HepG2 (cell line): ENCODE measurements at regions not wholly inside any gene's neighbourhood (a gene's known extent, or its start where the extent isn't known, plus 50 kb on each side); places are given as distances from the start of the nearest gene placed in this dataset.

Source experiments
- ATAC-seq: fragments of 200-7000 bp; cut with Tn5 transposase; 3 replicates; pipeline ENCODE4 v1.9.1; 2020; ENCODE audit warnings: mild to moderate bottlenecking, moderate library complexity
- BruUV-seq: library from RNA; stranded (reverse); fragments of 400-500 nt; replicated peaks from 2 replicates; lab custom pipeline; 2021; lab: Mats Ljungman, UMichigan
- CTCF ChIA-PET: fragments of 300-600 bp; formaldehyde crosslinking; extraction: SDS; loops from one replicate; lab custom pipeline; 2021; ENCODE audit warnings: low total read pairs, inconsistent platforms, low intra/inter-chr PET ratio; lab: Yijun Ruan, JAX
- POLR2A ChIA-PET: fragments of 350-600 bp; sonication (Branson Sonifier 250); formaldehyde crosslinking; loops from one replicate; lab custom pipeline; 2020; ENCODE audit warnings: antibody characterized with exemption, inconsistent platforms; lab: Yijun Ruan, JAX
- DNase-seq: peaks from one replicate; pipeline ENCODE4 v3.0.0-alpha.2; 2015; ENCODE audit warnings: low spot score
- FAIRE-seq: peaks from 3 replicates; lab custom pipeline; 2011; peaks lifted over from hg19 to GRCh38; lab: Jason Lieb, UNC
- H2AFZ ChIP-seq: one replicate; pipeline ENCODE4 v1.6.1; 2011; ENCODE audit warnings: low read length, inconsistent platforms
- H3K27ac ChIP-seq: fragments of 300-600 bp; 3 replicates; pipeline ENCODE4 v1.8.0; 2011; ENCODE audit warnings: mixed run types, mild to moderate bottlenecking, mixed read lengths, low read length, inconsistent platforms; ENCODE audit not compliant: insufficient read depth; ENCODE audit errors: extremely low read length
- H3K27me3 ChIP-seq, 2 experiments: fragments of 200-600 bp in 1 of 2; 2 replicates in 1 of 2; 3 replicates in 1 of 2; pipeline versions ENCODE4 v1.6.0 to v1.8.0; 2011; ENCODE audit warnings: low read length in 2 of 2, mild to moderate bottlenecking in 2 of 2, moderate library complexity in 2 of 2, inconsistent platforms in 1 of 2; ENCODE audit not compliant: insufficient read depth in 2 of 2, control insufficient read depth in 1 of 2
- H3K36me3 ChIP-seq, 2 experiments: fragments of 200-600 bp in 1 of 2; replicated peaks in 1 of 2; 2 replicates in 1 of 2; 3 replicates in 1 of 2; pipeline versions ENCODE4 v1.5.1 to v1.8.0; 2011; ENCODE audit warnings: low read length in 2 of 2, inconsistent platforms in 1 of 2; ENCODE audit not compliant: insufficient read depth in 2 of 2, control insufficient read depth in 1 of 2
- H3K4me1 ChIP-seq: 2 replicates; pipeline ENCODE4 v1.5.1; 2012; ENCODE audit warnings: low read length, inconsistent platforms; ENCODE audit not compliant: insufficient read depth
- H3K4me2 ChIP-seq: 2 replicates; pipeline ENCODE4 v1.6.0; 2011; ENCODE audit warnings: low read depth, low read length, inconsistent platforms
- H3K4me3 ChIP-seq, 3 experiments: fragments of 200-600 bp in 1 of 3; sonication (generic), shearing (Covaris generic) in 1 of 3; replicated peaks in 1 of 3; 2 replicates each; pipeline ENCODE4 v1.5.1; 2011 to 2016; ENCODE audit warnings: low read length in 3 of 3, inconsistent platforms in 2 of 3, low read depth in 2 of 3, mild to moderate bottlenecking in 2 of 3, control low read depth in 1 of 3, mixed read lengths in 1 of 3; ENCODE audit not compliant: insufficient read depth in 1 of 3
- H3K79me2 ChIP-seq: one replicate; pipeline ENCODE4 v1.6.1; 2011; ENCODE audit warnings: low read length, inconsistent platforms; ENCODE audit not compliant: insufficient read depth
- H3K9ac ChIP-seq: 2 replicates; pipeline ENCODE4 v1.6.0; 2011; ENCODE audit warnings: mild to moderate bottlenecking, low read depth, low read length, inconsistent platforms; ENCODE audit not compliant: insufficient read depth
- H3K9me3 ChIP-seq: 2 replicates; pipeline ENCODE4 v1.5.1; 2012; ENCODE audit warnings: mild to moderate bottlenecking, low read length
- H4K20me1 ChIP-seq: 2 replicates; pipeline ENCODE4 v1.6.0; 2011; ENCODE audit warnings: inconsistent platforms, mild to moderate bottlenecking, low read length, moderate library complexity; ENCODE audit not compliant: insufficient read depth
- BORCS8-MEF2B ChIP-seq: sonication (generic); formaldehyde crosslinking; IDR thresholded peaks from 2 replicates; pipeline ENCODE4 v1.8.0; 2022; ENCODE audit warnings: mild to moderate bottlenecking, missing genetic modification reagents
- CEBPB ChIP-seq: IDR thresholded peaks from 2 replicates; pipeline ENCODE4 v1.6.1; 2011; ENCODE audit warnings: low read depth, low read length, improper control_type of control experiment, borderline replicate concordance
- HDAC6 ChIP-seq: fragments of 200-600 bp; sonication (generic); IDR thresholded peaks from 2 replicates; pipeline ENCODE4 v1.7.0; 2017; ENCODE audit warnings: mild to moderate bottlenecking, antibody characterized with exemption, low read length, low read depth
- MAFK ChIP-seq, 2 experiments: IDR thresholded peaks in 1 of 2; conservative IDR thresholded peaks in 1 of 2; 2 replicates each; pipeline ENCODE4 v1.6.1; 2011; ENCODE audit warnings: improper control_type of control experiment in 2 of 2, low read length in 2 of 2
- NCOA1 ChIP-seq: sonication (generic); formaldehyde crosslinking; IDR thresholded peaks from 2 replicates; pipeline ENCODE4 v1.9.0; 2021; ENCODE audit warnings: missing genetic modification reagents
- POGZ ChIP-seq: sonication (generic); formaldehyde crosslinking; IDR thresholded peaks from 2 replicates; pipeline ENCODE4 v1.4.0; 2020; ENCODE audit warnings: mild to moderate bottlenecking, missing genetic modification reagents
- RFXAP ChIP-seq: sonication (generic); formaldehyde crosslinking; IDR thresholded peaks from 2 replicates; pipeline ENCODE4 v1.4.0; 2020; ENCODE audit warnings: missing genetic modification reagents, borderline replicate concordance
- SP1 ChIP-seq, 2 experiments: fragments of 450-650 bp in 1 of 2; sonication (generic) in 1 of 2; formaldehyde crosslinking in 1 of 2; IDR thresholded peaks; 2 replicates each; pipeline versions ENCODE4 v1.4.0 to v1.6.1; 2016 to 2020; ENCODE audit warnings: missing genetic modification reagents in 1 of 2
- YEATS4 ChIP-seq: sonication (generic); formaldehyde crosslinking; IDR thresholded peaks from 2 replicates; pipeline ENCODE4 v1.4.0; 2020; ENCODE audit warnings: missing genetic modification reagents, borderline replicate concordance
- ZKSCAN5 ChIP-seq: sonication (generic); formaldehyde crosslinking; IDR thresholded peaks from 2 replicates; pipeline ENCODE4 v1.5.1; 2020; ENCODE audit warnings: mild to moderate bottlenecking, missing genetic modification reagents
- ZNF296 ChIP-seq: sonication (generic); formaldehyde crosslinking; conservative IDR thresholded peaks from 2 replicates; pipeline ENCODE4 v1.5.0; 2020; ENCODE audit warnings: mild to moderate bottlenecking, missing genetic modification reagents
- ZNF446 ChIP-seq: sonication (generic); formaldehyde crosslinking; IDR thresholded peaks from 2 replicates; pipeline ENCODE4 v1.5.0; 2020; ENCODE audit warnings: mild to moderate bottlenecking, missing genetic modification reagents
- ZNF839 ChIP-seq: sonication (generic); formaldehyde crosslinking; IDR thresholded peaks from 2 replicates; pipeline ENCODE4 v1.4.0; 2020; ENCODE audit warnings: missing genetic modification reagents, mild to moderate bottlenecking, borderline replicate concordance
- ZNF878 ChIP-seq: sonication (generic); formaldehyde crosslinking; IDR thresholded peaks from 2 replicates; pipeline ENCODE4 v1.8.1; 2023; ENCODE audit warnings: mild to moderate bottlenecking, missing genetic modification reagents, moderate library complexity
- WGBS: methylation state at CpG from one replicate; pipeline ENCODE4 v1.1.6; 2017; ENCODE audit warnings: low lambda C conversion rate; 5-methylcytosine and 5-hydroxymethylcytosine counted together
- in situ Hi-C: cut with HindIII; loops from 2 replicates; pipeline ENCODE4 v1.10.0; 2017; ENCODE audit warnings: low pct_unique_long_range_greater_than_20kb; ENCODE audit not compliant: extremely low pct_ligation_motif_present
- intact Hi-C: fragments of 100-400 bp; cut with micrococcal nuclease; formaldehyde crosslinking; loops from one replicate; pipeline ENCODE4 v1.10.0; 2022; ENCODE audit not compliant: unreplicated experiment
- TF ChIP-seq, protein P1 (sequence below): sonication (generic); formaldehyde crosslinking; IDR thresholded peaks from 2 replicates; pipeline ENCODE4 v1.4.0; 2020; ENCODE audit warnings: mild to moderate bottlenecking, missing genetic modification reagents
- TF ChIP-seq, protein P2 (sequence below): IDR thresholded peaks from 2 replicates; pipeline ENCODE4 v1.4.0; 2020; ENCODE audit warnings: mild to moderate bottlenecking, missing genetic modification reagents
- TF ChIP-seq, protein P3 (sequence below): sonication (generic); formaldehyde crosslinking; IDR thresholded peaks from 2 replicates; pipeline ENCODE4 v1.4.0; 2020; ENCODE audit warnings: missing genetic modification reagents
- TF ChIP-seq, protein P4 (sequence below): sonication (generic); formaldehyde crosslinking; IDR thresholded peaks from 2 replicates; pipeline ENCODE4 v1.8.0; 2022; ENCODE audit warnings: mild to moderate bottlenecking, missing genetic modification reagents

DNA sequence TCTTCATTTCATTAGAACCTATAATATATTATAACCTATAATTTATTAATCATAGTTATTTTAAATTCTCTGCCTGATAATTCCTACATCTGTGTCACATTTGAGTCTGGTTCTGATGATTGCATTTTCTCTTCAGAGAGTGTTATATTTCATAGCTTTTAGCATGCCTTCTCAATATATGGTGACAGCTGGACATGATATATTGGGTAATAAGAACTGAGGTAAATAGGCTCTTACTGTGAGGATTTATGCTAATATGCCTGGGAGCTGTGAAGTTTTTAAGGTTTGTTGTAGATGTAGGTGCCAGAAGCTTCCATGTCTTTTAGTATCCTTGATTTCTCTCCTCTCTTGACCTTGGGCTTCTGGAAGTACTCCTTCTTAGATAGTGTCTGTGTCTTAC, 325.9 kb upstream of the SEMA3D start (continued):
- TF ChIP-seq RFXAP, result no peak
- TF ChIP-seq SP1 (IDR thresholded peaks at IDR 0.05), result no peak
- TF ChIP-seq SP1 (CRISPR knock-in tag; IDR thresholded peaks at IDR 0.05), result no peak
- TF ChIP-seq POGZ, result no peak
- TF ChIP-seq ZNF878 (CRISPR knock-in tag), result no peak
- TF ChIP-seq HDAC6, result no peak
- no peak for TF ChIP-seq CEBPB
- TF ChIP-seq, all 625 proteins: peak for 0

DNA sequence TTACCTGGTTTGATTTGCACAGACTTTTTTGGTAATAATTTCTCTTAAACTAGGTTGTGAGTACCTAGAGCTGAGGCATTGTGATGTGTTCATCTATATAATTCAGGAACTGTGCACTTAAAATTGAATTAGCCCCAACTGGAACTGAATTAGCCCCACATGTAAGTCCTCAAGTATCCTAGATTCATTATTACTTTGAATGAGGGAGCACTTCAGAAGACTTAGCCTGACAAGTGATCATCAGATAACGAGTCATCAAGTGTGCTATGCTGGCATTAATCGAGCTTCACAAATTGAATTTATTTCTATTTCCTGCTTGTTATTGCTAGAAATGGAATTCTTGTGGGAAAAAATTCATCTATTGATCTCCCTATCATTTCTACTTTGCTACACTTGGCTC, 323.4 kb upstream of the SEMA3D start:
- ChIA-PET POLR2A (no interaction called here), CTCF (no interaction called here)
- no peak overlapping the region for H3K9ac ChIP-seq
- no peaks in the 10 kb centered on the region for H4K20me1 ChIP-seq
- H3K79me2 ChIP-seq, result no peaks in the 10 kb centered on the region
- H3K27ac ChIP-seq, result no peak overlapping the region
- H3K4me1 ChIP-seq, result no peaks in the 10 kb centered on the region
- no TSS peak for BruUV-seq
- FAIRE-seq, result no peak
- no peak for ATAC-seq
- no peaks in the 10 kb centered on the region for H3K9me3 ChIP-seq
- no peak overlapping the region for H2AFZ ChIP-seq
- no peak overlapping the region for H3K4me2 ChIP-seq
- TF ChIP-seq, protein P1, sequence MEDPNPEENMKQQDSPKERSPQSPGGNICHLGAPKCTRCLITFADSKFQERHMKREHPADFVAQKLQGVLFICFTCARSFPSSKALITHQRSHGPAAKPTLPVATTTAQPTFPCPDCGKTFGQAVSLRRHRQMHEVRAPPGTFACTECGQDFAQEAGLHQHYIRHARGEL (CRISPR knock-in tag), result no peak
- no peak for TF ChIP-seq ZNF296 (CRISPR knock-in tag)
- TF ChIP-seq ZNF839 (CRISPR knock-in tag), result no peak
- TF ChIP-seq, protein P2, sequence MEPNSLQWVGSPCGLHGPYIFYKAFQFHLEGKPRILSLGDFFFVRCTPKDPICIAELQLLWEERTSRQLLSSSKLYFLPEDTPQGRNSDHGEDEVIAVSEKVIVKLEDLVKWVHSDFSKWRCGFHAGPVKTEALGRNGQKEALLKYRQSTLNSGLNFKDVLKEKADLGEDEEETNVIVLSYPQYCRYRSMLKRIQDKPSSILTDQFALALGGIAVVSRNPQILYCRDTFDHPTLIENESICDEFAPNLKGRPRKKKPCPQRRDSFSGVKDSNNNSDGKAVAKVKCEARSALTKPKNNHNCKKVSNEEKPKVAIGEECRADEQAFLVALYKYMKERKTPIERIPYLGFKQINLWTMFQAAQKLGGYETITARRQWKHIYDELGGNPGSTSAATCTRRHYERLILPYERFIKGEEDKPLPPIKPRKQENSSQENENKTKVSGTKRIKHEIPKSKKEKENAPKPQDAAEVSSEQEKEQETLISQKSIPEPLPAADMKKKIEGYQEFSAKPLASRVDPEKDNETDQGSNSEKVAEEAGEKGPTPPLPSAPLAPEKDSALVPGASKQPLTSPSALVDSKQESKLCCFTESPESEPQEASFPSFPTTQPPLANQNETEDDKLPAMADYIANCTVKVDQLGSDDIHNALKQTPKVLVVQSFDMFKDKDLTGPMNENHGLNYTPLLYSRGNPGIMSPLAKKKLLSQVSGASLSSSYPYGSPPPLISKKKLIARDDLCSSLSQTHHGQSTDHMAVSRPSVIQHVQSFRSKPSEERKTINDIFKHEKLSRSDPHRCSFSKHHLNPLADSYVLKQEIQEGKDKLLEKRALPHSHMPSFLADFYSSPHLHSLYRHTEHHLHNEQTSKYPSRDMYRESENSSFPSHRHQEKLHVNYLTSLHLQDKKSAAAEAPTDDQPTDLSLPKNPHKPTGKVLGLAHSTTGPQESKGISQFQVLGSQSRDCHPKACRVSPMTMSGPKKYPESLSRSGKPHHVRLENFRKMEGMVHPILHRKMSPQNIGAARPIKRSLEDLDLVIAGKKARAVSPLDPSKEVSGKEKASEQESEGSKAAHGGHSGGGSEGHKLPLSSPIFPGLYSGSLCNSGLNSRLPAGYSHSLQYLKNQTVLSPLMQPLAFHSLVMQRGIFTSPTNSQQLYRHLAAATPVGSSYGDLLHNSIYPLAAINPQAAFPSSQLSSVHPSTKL (CRISPR knock-in tag), result no peak
- no peak for TF ChIP-seq ZNF446 (CRISPR knock-in tag)
- TF ChIP-seq, protein P3, sequence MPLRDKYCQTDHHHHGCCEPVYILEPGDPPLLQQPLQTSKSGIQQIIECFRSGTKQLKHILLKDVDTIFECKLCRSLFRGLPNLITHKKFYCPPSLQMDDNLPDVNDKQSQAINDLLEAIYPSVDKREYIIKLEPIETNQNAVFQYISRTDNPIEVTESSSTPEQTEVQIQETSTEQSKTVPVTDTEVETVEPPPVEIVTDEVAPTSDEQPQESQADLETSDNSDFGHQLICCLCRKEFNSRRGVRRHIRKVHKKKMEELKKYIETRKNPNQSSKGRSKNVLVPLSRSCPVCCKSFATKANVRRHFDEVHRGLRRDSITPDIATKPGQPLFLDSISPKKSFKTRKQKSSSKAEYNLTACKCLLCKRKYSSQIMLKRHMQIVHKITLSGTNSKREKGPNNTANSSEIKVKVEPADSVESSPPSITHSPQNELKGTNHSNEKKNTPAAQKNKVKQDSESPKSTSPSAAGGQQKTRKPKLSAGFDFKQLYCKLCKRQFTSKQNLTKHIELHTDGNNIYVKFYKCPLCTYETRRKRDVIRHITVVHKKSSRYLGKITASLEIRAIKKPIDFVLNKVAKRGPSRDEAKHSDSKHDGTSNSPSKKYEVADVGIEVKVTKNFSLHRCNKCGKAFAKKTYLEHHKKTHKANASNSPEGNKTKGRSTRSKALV (CRISPR knock-in tag), result no peak
- no peak for TF ChIP-seq ZKSCAN5
- TF ChIP-seq, protein P4, sequence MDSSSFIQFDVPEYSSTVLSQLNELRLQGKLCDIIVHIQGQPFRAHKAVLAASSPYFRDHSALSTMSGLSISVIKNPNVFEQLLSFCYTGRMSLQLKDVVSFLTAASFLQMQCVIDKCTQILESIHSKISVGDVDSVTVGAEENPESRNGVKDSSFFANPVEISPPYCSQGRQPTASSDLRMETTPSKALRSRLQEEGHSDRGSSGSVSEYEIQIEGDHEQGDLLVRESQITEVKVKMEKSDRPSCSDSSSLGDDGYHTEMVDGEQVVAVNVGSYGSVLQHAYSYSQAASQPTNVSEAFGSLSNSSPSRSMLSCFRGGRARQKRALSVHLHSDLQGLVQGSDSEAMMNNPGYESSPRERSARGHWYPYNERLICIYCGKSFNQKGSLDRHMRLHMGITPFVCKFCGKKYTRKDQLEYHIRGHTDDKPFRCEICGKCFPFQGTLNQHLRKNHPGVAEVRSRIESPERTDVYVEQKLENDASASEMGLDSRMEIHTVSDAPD (CRISPR knock-in tag), result no peak
- no peak for TF ChIP-seq NCOA1 (CRISPR knock-in tag)
- TF ChIP-seq BORCS8-MEF2B (CRISPR knock-in tag), result no peak
- no peak for TF ChIP-seq MAFK (conservative IDR thresholded peaks at IDR 0.05 in 1 of 2, IDR thresholded peaks at IDR 0.05 in 1 of 2; ENCODE audit: low read length in 2 of 2)
- TF ChIP-seq YEATS4, result no peak
- H3K4me3 ChIP-seq, result no peak overlapping the region
- intact Hi-C loops, result no loop called here
- DNase-seq, result no peak
- WGBS, result 0% methylated on average over 2 of the region's 2 CpGs
- no peaks in the 10 kb centered on the region for H3K27me3 ChIP-seq
- in situ Hi-C loops, result no loop called here
- no peaks in the 10 kb centered on the region for H3K36me3 ChIP-seq
